SIG-M5 treated with dmso at 0.1 percent for 504 hours (cell line): ENCODE measurements at regions not wholly inside any gene's neighbourhood (a gene's known extent, or its start where the extent isn't known, plus 50 kb on each side); places are given as distances from the start of the nearest gene placed in this dataset.
A peak's percentile ranks its signal among the peaks of the same experiment; 100 is the strongest.
"Not testable (repeated sequence)": the region's sequence is repeated elsewhere in the genome, so short reads cannot be mapped to it uniquely, and the experiment has no call there.

Experiments used
- DNase-seq: peaks from one replicate; lab custom pipeline; 2025; ENCODE audit not compliant: unreplicated experiment; lab: John Stamatoyannopoulos, UW

- DNase-seq: no peak
These were observed 102.1 kb upstream of the WDR11 start for GRCh38 chr10:120749072-120749471.

- DNase-seq: peak; percentile 82
These were observed 101.2 kb upstream of the WDR11 start for GRCh38 chr10:120749856-120750566.

GRCh38 chr10:120755771-120756170 lies 95.4 kb upstream of the WDR11 start:
- no peak for DNase-seq

- no peak for DNase-seq
These were observed 90.9 kb upstream of the WDR11 start for GRCh38 chr10:120760253-120760652.

GRCh38 chr10:120761951-120762350 lies 89.2 kb upstream of the WDR11 start:
- no peak for DNase-seq

- no peak for DNase-seq
These were observed 85.8 kb upstream of the WDR11 start for GRCh38 chr10:120765226-120765803.

GRCh38 chr10:120768227-120768626 lies 82.9 kb upstream of the WDR11 start:
- no peak for DNase-seq

GRCh38 chr10:120770496-120770895 lies 80.7 kb upstream of the WDR11 start:
- DNase-seq: no peak

- no peak for DNase-seq
These were observed 74.7 kb upstream of the WDR11 start for GRCh38 chr10:120776442-120776841.

- no peak for DNase-seq
These were observed 68.8 kb upstream of the WDR11 start for GRCh38 chr10:120782336-120782735.

GRCh38 chr10:120783098-120783497 lies 68.1 kb upstream of the WDR11 start:
- DNase-seq: no peak

GRCh38 chr10:120783867-120784266 lies 67.3 kb upstream of the WDR11 start:
- no peak for DNase-seq

GRCh38 chr10:120788771-120789170 lies 62.4 kb upstream of the WDR11 start:
- DNase-seq: no peak

- DNase-seq: peak; percentile 63
These were observed 61.6 kb upstream of the WDR11 start for GRCh38 chr10:120789303-120790203.

GRCh38 chr10:120791316-120791715 lies 59.8 kb upstream of the WDR11 start:
- DNase-seq: no peak

GRCh38 chr10:120793088-120793487 lies 58.1 kb upstream of the WDR11 start:
- no peak for DNase-seq

GRCh38 chr10:120794390-120794789 lies 56.8 kb upstream of the WDR11 start:
- DNase-seq: no peak

GRCh38 chr10:120798276-120798675 lies 52.9 kb upstream of the WDR11 start:
- not testable (repeated sequence) for DNase-seq

- DNase-seq: no peak
These were observed 51.3 kb upstream of the WDR11 start for GRCh38 chr10:120799849-120800248.

GRCh38 chr10:120800528-120801323 lies 50.4 kb upstream of the WDR11 start:
- DNase-seq: no peak
